ENCODE measurements at regions not wholly inside any gene's neighbourhood (a gene's known extent, or its start where the extent isn't known, plus 50 kb on each side); places are given as distances from the start of the nearest gene placed in this dataset.

DNA sequence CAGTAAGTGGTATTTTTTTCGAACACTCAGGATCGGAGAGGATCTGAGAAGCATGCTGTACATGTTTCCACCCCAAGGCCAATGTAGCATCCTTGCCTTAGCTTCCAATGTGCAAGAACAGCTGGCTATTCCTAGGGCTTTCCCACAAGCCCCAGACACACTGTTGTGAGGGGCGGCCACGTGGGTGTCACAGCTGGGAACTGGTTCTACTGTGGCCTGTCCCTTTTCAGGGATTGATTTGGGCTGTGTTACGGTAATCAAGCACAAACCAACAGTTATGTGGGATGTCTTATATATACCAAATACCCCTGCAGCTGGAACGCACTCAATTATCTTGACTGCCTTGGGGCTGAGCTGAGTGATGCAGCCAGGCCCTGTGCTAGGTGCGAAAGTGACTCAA is 116.3 kb upstream of the CXCR4 start:
- DNase-seq: no peak

DNA sequence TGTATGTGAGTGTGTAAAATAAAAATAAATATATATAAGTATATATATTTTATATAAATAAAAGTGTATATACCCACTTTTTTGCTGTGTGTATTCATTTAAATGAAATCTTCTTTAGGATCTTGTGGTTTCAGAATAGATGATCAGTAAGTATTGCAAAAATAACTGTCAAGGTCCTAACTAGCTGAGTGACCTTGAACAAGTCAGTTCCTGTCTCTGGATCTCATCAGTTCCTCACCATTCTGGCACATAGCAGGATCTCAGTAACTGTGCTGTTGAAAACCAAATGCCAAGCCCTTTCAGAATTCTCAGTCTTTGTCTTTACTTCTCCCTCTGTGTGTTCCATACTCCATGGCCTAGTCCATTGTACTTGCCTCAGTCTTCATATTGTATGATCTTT is 115.3 kb upstream of the CXCR4 start:
- no peak for DNase-seq

- no peak for DNase-seq
These were observed 114.7 kb upstream of the CXCR4 start for GRCh38 chr2:136232456-136233172.

DNA sequence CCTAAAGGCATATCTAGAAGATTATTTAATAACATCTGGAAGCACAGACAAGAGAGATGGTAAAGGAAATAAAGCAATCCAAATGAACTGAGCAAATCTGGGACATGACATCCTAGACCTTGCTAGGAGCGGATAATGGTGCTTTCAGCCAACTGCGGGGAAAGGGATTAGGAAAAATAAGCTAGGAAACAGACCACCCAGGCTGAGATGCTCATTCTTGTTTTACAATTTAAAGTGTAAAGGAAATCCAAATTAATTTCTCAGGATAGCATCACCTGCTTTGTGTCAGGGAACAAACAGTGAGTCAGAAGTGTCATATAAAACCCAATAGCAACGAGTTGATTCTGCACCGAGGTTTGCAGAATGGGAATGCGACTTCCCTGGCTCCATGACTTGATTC is 112.5 kb upstream of the CXCR4 start:
- no peak for DNase-seq

DNA sequence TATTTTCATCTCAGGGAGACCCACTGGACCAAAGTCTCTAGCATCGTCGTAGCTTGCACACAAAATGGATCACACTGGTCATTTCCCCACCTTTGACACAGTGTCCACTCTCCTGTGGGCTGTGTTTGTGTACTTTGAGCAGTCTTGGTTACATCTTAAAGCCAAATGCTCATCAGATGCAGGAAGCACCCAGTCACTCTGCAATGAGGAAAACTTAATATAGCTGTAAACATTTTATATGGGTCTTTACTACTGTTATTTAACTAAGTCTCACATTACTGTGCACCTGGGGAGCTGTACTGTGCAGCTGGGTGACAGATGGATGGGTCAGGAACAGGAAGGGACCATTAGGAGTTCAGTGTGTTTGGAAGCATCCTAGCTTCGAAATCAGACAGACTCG is 109.0 kb upstream of the CXCR4 start:
- DNase-seq: no peak

DNA sequence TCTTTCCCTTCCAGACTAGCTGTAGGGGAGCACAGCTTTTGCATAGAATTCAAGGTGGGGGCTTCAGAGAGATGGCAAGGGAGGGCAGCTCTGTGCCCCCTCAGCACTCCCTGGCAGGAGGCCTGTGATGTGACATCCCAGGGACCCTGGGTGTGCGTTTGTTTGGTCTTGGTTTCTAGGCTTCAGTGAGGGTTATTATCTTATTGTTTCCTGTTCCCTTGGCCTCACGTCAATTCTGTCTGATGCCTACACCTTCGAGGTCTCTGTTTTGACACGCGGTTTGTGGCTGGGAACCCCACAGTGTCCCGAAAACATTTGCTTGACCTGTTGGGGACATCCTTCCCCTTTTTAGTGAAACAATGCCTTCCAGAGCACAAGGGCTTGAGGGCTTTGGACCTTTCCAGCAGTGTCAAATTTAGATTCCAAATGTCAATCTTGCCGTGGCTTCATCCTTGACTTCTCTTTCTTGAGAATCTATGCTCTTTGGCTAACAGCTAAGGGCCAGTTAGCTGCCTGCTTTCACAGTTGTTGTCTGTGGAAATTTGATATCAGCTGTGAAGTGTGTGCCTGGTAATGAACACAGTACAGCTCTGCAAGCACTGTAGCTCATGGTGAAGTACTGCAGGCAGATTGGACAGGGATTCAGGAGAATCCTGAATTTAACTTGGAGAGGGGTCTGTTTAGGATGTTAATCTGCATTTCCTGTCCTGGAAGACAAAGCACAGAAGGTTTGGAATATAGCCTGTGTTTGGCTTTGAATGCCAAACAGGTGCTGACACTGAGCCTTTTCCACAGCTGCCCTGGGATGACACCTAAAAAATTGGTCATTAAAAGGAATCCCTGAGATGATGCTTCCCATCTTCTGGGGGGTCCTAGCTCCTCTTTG is 108.2 kb upstream of the CXCR4 start:
- no peak for DNase-seq

DNA sequence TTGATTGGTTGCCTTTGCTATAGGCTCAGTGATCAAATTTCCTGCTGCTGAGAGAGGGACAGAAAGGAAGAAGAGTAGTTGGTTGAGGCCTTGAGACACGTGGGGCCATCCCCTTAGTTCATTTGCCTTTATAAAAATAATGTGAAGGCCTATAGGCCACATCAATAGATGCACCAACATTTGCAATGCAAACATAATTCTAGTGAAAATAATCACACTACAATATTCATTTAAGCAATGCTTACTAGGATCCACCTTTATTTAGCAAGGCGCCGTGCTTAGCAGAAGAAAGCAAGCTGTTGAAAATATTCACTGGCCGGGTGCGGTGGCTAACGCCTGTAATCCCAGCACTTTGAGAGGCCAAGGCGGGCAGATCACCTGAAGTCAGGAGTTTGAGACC is 105.3 kb upstream of the CXCR4 start:
- no peak for DNase-seq

DNA sequence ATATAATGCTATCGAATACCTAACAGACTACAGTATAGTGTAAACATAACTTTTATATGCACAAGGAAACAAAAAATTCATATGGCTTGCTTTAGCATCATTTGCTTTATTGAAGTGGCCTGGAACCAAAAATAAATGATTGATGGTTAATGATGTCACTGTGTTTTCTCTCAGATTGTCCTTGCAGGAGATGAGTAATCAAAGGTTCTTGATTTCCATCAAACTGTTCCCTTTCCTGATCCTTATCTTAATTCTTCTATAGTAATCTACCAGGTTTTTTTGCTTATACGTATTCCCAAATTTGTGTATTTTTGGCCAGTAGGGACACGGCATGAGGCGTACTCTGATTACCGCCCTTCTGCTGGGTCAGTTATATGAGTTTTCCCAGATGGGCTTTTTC is 104.9 kb upstream of the CXCR4 start:
- no peak for DNase-seq

GRCh38 chr2:136221026-136221425 is 103.1 kb upstream of the CXCR4 start:
- DNase-seq: no peak

- no peak for DNase-seq
These were observed 102.0 kb upstream of the CXCR4 start for GRCh38 chr2:136219963-136220362.

GRCh38 chr2:136219341-136219740 is 101.4 kb upstream of the CXCR4 start:
- DNase-seq: no peak

- DNase-seq: no peak
These were observed 100.0 kb upstream of the CXCR4 start for GRCh38 chr2:136217996-136218395.

DNA sequence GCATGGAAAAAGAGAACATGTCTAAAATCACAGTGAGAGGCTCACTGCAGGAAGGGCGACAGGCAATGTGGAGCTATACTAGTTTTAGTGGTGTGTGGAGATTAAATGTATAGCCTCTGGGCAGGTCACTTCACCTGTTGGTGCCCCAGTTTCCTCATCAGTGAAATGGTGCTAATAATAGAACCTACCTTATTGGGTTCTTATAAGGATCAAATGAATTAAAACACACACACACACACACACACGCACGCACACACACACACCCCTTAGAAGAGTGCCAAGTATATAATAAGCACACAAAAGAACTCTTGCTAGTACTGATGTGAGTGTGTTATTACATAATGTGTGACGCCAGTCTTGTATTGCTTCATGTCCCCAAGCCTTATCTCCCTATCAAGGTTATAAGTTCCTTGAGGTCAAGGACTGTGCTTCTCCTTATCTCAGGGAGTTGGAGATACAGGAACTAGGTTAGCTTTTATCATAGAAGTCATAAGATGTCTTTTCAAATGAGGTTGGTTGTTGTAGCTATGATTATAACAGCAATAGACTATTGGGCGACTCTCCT is 98.0 kb upstream of the CXCR4 start:
- no peak for DNase-seq

GRCh38 chr2:136215449-136215848 is 97.5 kb upstream of the CXCR4 start:
- DNase-seq: no peak

GRCh38 chr2:136214307-136215200 is 96.6 kb upstream of the CXCR4 start:
- DNase-seq: no peak

GRCh38 chr2:136213836-136214235 is 95.9 kb upstream of the CXCR4 start:
- no peak for DNase-seq

DNA sequence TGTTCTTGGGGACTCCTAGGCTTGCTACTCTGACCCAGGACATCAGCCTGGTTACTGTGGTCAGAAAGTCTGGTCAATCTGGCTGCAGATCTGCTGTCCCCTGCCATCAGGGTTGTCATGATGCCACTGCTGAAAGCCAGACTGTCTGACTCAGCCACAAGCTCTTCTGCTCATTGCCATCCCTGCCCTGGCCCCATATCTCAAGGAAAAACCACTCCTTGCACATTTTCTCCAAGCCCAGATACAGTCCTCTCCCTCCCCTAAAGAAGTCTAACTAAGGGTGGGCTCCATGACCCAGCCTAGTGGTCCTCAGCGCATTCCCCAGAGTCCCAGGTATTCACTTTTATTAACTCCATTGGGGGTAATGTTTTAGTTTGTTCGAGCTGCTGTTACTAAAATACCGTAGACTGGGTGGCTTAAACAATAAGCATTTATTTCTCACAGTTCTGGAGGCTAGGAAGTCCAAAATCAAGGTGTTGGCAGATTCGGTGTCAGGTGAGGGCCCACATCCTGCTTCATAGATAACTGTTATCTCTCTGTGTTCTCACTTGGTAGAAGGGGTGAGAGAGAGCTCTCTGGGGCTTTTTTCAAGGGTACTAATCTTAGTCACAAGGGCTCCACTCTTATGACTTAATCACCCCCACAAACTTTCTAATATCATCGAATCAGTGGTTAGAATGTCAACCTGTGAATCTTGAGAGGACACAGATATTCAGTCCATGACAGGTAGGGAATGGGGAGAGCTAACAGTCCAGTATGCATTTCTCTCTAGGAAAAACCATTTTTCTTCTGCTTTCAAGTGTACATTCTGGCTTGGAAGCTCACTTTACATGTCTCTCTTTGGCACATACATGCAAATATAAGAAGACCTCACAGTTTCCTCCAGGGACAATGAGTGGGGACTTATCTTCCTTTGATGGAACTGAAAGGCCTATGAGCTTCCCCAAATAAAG is 94.8 kb upstream of the CXCR4 start:
- DNase-seq: no peak

DNA sequence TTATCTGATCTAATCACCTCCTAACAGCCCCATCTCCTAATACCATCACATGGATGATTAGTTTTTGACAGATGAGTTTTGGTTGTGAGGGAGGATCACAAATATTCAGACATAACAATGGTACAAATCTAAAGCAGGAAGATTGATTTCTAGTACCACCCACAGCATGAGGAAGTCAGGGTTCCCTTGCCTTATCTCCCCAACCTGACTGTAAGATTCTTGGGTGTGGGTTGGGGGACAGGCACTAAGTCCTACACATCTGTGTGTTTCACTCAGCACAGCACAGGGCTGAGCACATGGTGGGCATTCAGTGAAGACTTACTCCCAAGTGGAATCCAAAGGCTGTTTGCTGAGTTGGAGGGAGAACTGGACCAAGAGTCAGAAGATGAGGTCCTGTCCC is 93.8 kb upstream of the CXCR4 start:
- no peak for DNase-seq

GRCh38 chr2:136210822-136211221 is 92.9 kb upstream of the CXCR4 start:
- no peak for DNase-seq

DNA sequence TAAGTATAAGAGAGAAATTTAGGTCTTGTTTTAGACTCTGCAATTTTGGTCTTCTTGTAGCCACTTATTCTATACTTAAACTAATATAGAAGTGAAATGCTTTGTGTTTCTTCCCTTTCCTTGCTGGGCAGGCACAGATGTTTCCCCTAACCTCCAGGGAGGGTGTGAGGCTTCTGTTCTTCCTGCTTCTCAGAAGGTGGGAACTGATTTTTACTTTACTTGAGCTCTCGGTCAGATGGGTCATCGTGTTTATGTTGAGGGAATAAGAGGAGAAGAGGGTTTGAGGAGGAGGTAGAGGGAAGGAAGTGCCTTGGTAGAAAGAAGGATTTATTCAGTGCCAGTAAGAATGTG is 92.5 kb upstream of the CXCR4 start:
- no peak for DNase-seq

GRCh38 chr2:136209561-136210454 is 91.9 kb upstream of the CXCR4 start:
- DNase-seq: no peak

Data from NCI-H1694 (cell line).